ENCODE measurements at regions not wholly inside any gene's neighbourhood (a gene's known extent, or its start where the extent isn't known, plus 50 kb on each side); places are given as distances from the start of the nearest gene placed in this dataset.

- TF ChIP-seq, protein P1, sequence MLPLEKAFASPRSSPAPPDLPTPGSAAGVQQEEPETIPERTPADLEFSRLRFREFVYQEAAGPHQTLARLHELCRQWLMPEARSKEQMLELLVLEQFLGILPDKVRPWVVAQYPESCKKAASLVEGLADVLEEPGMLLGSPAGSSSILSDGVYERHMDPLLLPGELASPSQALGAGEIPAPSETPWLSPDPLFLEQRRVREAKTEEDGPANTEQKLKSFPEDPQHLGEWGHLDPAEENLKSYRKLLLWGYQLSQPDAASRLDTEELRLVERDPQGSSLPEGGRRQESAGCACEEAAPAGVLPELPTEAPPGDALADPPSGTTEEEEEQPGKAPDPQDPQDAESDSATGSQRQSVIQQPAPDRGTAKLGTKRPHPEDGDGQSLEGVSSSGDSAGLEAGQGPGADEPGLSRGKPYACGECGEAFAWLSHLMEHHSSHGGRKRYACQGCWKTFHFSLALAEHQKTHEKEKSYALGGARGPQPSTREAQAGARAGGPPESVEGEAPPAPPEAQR (CRISPR knock-in tag; IDR thresholded peaks at IDR 0.05): no peak
- TF ChIP-seq SMAD3 (CRISPR knock-in tag; IDR thresholded peaks at IDR 0.05; ENCODE audit: borderline replicate concordance) (no peak), ZNF532 (CRISPR knock-in tag; IDR thresholded peaks at IDR 0.05; ENCODE audit: borderline replicate concordance) (no peak)
Measured at GRCh38 chr9:18236336-18236735, 237.6 kb upstream of the ADAMTSL1 start (continued).

GRCh38 chr9:18237776-18238175, 236.2 kb upstream of the ADAMTSL1 start:
- peaks cover 4% of the 10 kb centered on the region; the same call in 1 of the 2 replicates for H3K4me1 Mint-ChIP-seq
- DNase-seq (ENCODE audit: low spot score) (no peak), ATAC-seq (peak; percentile 69)
- H3K27me3 Mint-ChIP-seq (ENCODE audit: low read depth): no peaks in the 10 kb centered on the region
- no peak overlapping the region for H3K4me3 Mint-ChIP-seq
- no peak overlapping the region for H3K27ac Mint-ChIP-seq
- CTCF ChIA-PET: no interaction called here
- TF ChIP-seq ZNF138 (CRISPR knock-in tag; conservative IDR thresholded peaks at IDR 0.05) (no peak), NR1H2 (CRISPR knock-in tag; IDR thresholded peaks at IDR 0.05) (no peak), ZMAT4 (CRISPR knock-in tag; IDR thresholded peaks at IDR 0.05) (no peak), ZNF671 (CRISPR knock-in tag; IDR thresholded peaks at IDR 0.05) (no peak), JAZF1 (CRISPR knock-in tag; IDR thresholded peaks at IDR 0.05) (no peak), SOX15 (CRISPR knock-in tag; IDR thresholded peaks at IDR 0.05) (no peak), KAT7 (CRISPR knock-in tag; IDR thresholded peaks at IDR 0.05; ENCODE audit: borderline replicate concordance) (no peak)
- TF ChIP-seq, protein P2, sequence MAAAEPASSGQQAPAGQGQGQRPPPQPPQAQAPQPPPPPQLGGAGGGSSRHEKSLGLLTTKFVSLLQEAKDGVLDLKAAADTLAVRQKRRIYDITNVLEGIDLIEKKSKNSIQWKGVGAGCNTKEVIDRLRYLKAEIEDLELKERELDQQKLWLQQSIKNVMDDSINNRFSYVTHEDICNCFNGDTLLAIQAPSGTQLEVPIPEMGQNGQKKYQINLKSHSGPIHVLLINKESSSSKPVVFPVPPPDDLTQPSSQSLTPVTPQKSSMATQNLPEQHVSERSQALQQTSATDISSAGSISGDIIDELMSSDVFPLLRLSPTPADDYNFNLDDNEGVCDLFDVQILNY (CRISPR knock-in tag; IDR thresholded peaks at IDR 0.05): no peak
- TF ChIP-seq, protein P3, sequence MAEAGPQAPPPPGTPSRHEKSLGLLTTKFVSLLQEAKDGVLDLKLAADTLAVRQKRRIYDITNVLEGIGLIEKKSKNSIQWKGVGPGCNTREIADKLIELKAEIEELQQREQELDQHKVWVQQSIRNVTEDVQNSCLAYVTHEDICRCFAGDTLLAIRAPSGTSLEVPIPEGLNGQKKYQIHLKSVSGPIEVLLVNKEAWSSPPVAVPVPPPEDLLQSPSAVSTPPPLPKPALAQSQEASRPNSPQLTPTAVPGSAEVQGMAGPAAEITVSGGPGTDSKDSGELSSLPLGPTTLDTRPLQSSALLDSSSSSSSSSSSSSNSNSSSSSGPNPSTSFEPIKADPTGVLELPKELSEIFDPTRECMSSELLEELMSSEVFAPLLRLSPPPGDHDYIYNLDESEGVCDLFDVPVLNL (CRISPR knock-in tag; IDR thresholded peaks at IDR 0.05; ENCODE audit: borderline replicate concordance, low read depth): no peak
- TF ChIP-seq, protein P4, sequence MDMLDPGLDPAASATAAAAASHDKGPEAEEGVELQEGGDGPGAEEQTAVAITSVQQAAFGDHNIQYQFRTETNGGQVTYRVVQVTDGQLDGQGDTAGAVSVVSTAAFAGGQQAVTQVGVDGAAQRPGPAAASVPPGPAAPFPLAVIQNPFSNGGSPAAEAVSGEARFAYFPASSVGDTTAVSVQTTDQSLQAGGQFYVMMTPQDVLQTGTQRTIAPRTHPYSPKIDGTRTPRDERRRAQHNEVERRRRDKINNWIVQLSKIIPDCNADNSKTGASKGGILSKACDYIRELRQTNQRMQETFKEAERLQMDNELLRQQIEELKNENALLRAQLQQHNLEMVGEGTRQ (CRISPR knock-in tag; IDR thresholded peaks at IDR 0.05): no peak
- TF ChIP-seq, protein P1 (CRISPR knock-in tag; IDR thresholded peaks at IDR 0.05): no peak
- POLR2A ChIA-PET: no interaction called here
- H3K9me3 Mint-ChIP-seq: peaks cover 5% of the 10 kb centered on the region
- no peaks in the 10 kb centered on the region for H3K36me3 Mint-ChIP-seq

Measured in WTC11 (cell line).